Ovary (tissue), 3 donors: ENCODE measurements at regions not wholly inside any gene's neighbourhood (a gene's known extent, or its start where the extent isn't known, plus 50 kb on each side); places are given as distances from the start of the nearest gene placed in this dataset.

Experiments
- CTCF ChIP-seq, 3 donors: fragments of 450-650 bp in 2 of 3; fragments of 200-600 bp in 1 of 3; IDR thresholded peaks; one replicate each; pipeline versions ENCODE4 v1.5.1 to v1.8.0; 2016 to 2022; ENCODE audit warnings: antibody characterized with exemption in 3 of 3, mild to moderate bottlenecking in 1 of 3
- EP300 ChIP-seq: sonication (generic); formaldehyde crosslinking; IDR thresholded peaks from one replicate; pipeline ENCODE4 v1.6.1; 2017; ENCODE audit warnings: antibody characterized with exemption
- donor health status: DM: no; HTN: no; CAD: no.

GRCh38 chr4:176927117-176927516 lies 134.4 kb upstream of the VEGFC start:
- no peak for TF ChIP-seq EP300
- no peak for TF ChIP-seq CTCF (IDR thresholded peaks at IDR 0.05)
